H1 (cell line): ENCODE measurements at regions not wholly inside any gene's neighbourhood (a gene's known extent, or its start where the extent isn't known, plus 50 kb on each side); places are given as distances from the start of the nearest gene placed in this dataset.

Source experiments
- ATF2 ChIP-seq: IDR thresholded peaks from 2 replicates; pipeline ENCODE4 v1.6.1; 2012; ENCODE audit warnings: low read length, inconsistent platforms
- CBX5 ChIP-seq: fragments of 300-800, 300-1000 bp; sonication (generic); IDR thresholded peaks from 2 replicates; pipeline ENCODE4 v1.7.1; 2016; ENCODE audit warnings: antibody characterized with exemption, low read length, low read depth
- CBX8 ChIP-seq: fragments of 300-800, 300-1000 bp; sonication (generic); IDR thresholded peaks from 2 replicates; pipeline ENCODE4 v1.7.1; 2016; ENCODE audit warnings: low read depth, low read length, borderline replicate concordance
- EZH2 ChIP-seq: fragments of 200-600 bp; sonication (generic); IDR thresholded peaks from 2 replicates; pipeline ENCODE4 v1.7.1; 2012; ENCODE audit warnings: low read depth, mild to moderate bottlenecking, moderate library complexity, low read length, inconsistent platforms; ENCODE audit not compliant: severe bottlenecking
- HDAC2 ChIP-seq, 2 experiments: fragments of 300-600 bp in 1 of 2; sonication (generic) in 1 of 2; IDR thresholded peaks; 2 replicates each; pipeline ENCODE4 v1.6.1; 2011 to 2012; ENCODE audit warnings: low read depth in 2 of 2, low read length in 2 of 2, mild to moderate bottlenecking in 2 of 2, moderate library complexity in 2 of 2, borderline replicate concordance in 1 of 2, inconsistent platforms in 1 of 2
- HDAC6 ChIP-seq: IDR thresholded peaks from one replicate; pipeline ENCODE4 v1.7.1; 2012; ENCODE audit warnings: low read depth, mild to moderate bottlenecking, inconsistent platforms, low read length, moderate library complexity
- POLR2A ChIP-seq, 2 experiments: IDR thresholded peaks; 1 replicate in 1 of 2; 2 replicates in 1 of 2; pipeline ENCODE4 v1.6.1; 2011; ENCODE audit warnings: low read depth in 2 of 2, low read length in 2 of 2, mild to moderate bottlenecking in 2 of 2; ENCODE audit errors: control extremely low read depth in 1 of 2
- RAD21 ChIP-seq, 2 experiments: IDR thresholded peaks in 1 of 2; conservative IDR thresholded peaks in 1 of 2; 2 replicates each; pipeline ENCODE4 v1.6.1; 2011; ENCODE audit warnings: low read depth in 2 of 2, low read length in 2 of 2, improper control_type of control experiment in 1 of 2, inconsistent platforms in 1 of 2, mild to moderate bottlenecking in 1 of 2, moderate library complexity in 1 of 2
- SP1 ChIP-seq: IDR thresholded peaks from 2 replicates; pipeline ENCODE4 v1.6.1; 2011; ENCODE audit warnings: low read depth, low read length
- YY1 ChIP-seq: IDR thresholded peaks from 2 replicates; pipeline ENCODE4 v1.6.1; 2011; ENCODE audit warnings: low read depth, mild to moderate bottlenecking, low read length
- TF ChIP-seq, protein P1 (sequence below), 3 experiments: IDR thresholded peaks; 1 replicate in 2 of 3; 2 replicates in 1 of 3; pipeline versions ENCODE4 v1.5.1 to v1.6.1; 2011; ENCODE audit warnings: low read length in 3 of 3, mild to moderate bottlenecking in 3 of 3, inconsistent platforms in 2 of 3, low read depth in 1 of 3, moderate library complexity in 1 of 3; ENCODE audit not compliant: insufficient read depth in 1 of 3; ENCODE audit errors: control extremely low read depth in 1 of 3

GRCh38 chr3:7847521-7847920, 654.1 kb upstream of the LMCD1 start:
- no peak for TF ChIP-seq CBX5
- TF ChIP-seq, protein P1, sequence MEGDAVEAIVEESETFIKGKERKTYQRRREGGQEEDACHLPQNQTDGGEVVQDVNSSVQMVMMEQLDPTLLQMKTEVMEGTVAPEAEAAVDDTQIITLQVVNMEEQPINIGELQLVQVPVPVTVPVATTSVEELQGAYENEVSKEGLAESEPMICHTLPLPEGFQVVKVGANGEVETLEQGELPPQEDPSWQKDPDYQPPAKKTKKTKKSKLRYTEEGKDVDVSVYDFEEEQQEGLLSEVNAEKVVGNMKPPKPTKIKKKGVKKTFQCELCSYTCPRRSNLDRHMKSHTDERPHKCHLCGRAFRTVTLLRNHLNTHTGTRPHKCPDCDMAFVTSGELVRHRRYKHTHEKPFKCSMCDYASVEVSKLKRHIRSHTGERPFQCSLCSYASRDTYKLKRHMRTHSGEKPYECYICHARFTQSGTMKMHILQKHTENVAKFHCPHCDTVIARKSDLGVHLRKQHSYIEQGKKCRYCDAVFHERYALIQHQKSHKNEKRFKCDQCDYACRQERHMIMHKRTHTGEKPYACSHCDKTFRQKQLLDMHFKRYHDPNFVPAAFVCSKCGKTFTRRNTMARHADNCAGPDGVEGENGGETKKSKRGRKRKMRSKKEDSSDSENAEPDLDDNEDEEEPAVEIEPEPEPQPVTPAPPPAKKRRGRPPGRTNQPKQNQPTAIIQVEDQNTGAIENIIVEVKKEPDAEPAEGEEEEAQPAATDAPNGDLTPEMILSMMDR (IDR thresholded peaks at IDR 0.05; ENCODE audit: control extremely low read depth in 1 of 3, insufficient read depth in 1 of 3, low read depth in 1 of 3, low read length in 3 of 3), result no peak
- TF ChIP-seq YY1, result no peak
- no peak for TF ChIP-seq ATF2
- no peak for TF ChIP-seq HDAC6
- TF ChIP-seq HDAC2 (IDR thresholded peaks at IDR 0.05; ENCODE audit: borderline replicate concordance in 1 of 2, low read depth in 2 of 2, low read length in 2 of 2), result no peak
- no peak for TF ChIP-seq EZH2
- TF ChIP-seq RAD21 (IDR thresholded peaks at IDR 0.05 in 1 of 2, conservative IDR thresholded peaks at IDR 0.05 in 1 of 2; ENCODE audit: low read depth in 2 of 2, low read length in 2 of 2), result no peak
- TF ChIP-seq CBX8, result no peak
- TF ChIP-seq SP1, result no peak
- no peak for TF ChIP-seq POLR2A (IDR thresholded peaks at IDR 0.05; ENCODE audit: control extremely low read depth in 1 of 2, low read depth in 2 of 2, low read length in 2 of 2)
